ENCODE measurements at regions not wholly inside any gene's neighbourhood (a gene's known extent, or its start where the extent isn't known, plus 50 kb on each side); places are given as distances from the start of the nearest gene placed in this dataset.

GRCh38 chr4:147039976-147040575 lies 94.4 kb upstream of the TTC29 start:
- no peak overlapping the region for H3K27ac Mint-ChIP-seq (ENCODE audit: unreplicated experiment)
- no peak for TF ChIP-seq CTCF (IDR thresholded peaks at IDR 0.05; ENCODE audit: unreplicated experiment)

DNA sequence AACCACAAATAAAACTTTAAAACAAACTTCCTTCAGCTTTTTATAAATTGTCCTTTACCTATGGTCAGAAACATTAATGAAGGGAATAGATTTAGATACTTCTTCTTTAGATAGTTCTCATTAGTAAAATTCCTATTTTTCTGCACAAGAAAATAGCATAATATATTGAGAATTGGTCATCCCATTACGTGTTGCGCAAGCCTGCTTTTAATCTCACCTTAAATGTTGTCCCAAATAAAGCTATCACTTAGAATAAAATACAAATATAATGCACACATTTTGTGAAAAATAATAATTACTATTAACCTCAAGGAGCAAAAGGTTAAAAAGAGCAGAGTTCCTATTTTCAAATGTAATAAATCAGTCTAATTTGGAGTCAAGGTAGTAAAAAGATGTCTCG lies 95.2 kb upstream of the TTC29 start:
- no peak for DNase-seq (ENCODE audit: low spot score)
- no peaks in the 10 kb centered on the region for H3K36me3 Mint-ChIP-seq (ENCODE audit: low read depth, unreplicated experiment)
- no peak overlapping the region for H3K4me3 Mint-ChIP-seq (ENCODE audit: unreplicated experiment)
- no peaks in the 10 kb centered on the region for H3K27me3 Mint-ChIP-seq (ENCODE audit: unreplicated experiment)
- TF ChIP-seq CTCF (IDR thresholded peaks at IDR 0.05; ENCODE audit: unreplicated experiment): no peak
- H3K9me3 Mint-ChIP-seq (ENCODE audit: unreplicated experiment): no peaks in the 10 kb centered on the region
- H3K4me1 Mint-ChIP-seq (ENCODE audit: unreplicated experiment): no peaks in the 10 kb centered on the region
- H3K27ac Mint-ChIP-seq (ENCODE audit: unreplicated experiment): no peak overlapping the region

More at GRCh38 chr4:147039976-147040575, 94.4 kb upstream of the TTC29 start:
- H3K9me3 Mint-ChIP-seq (ENCODE audit: unreplicated experiment): no peaks in the 10 kb centered on the region
- no peak for DNase-seq (ENCODE audit: low spot score)
- no peaks in the 10 kb centered on the region for H3K36me3 Mint-ChIP-seq (ENCODE audit: low read depth, unreplicated experiment)
- H3K4me1 Mint-ChIP-seq (ENCODE audit: unreplicated experiment): no peaks in the 10 kb centered on the region
- no peaks in the 10 kb centered on the region for H3K27me3 Mint-ChIP-seq (ENCODE audit: unreplicated experiment)
- H3K4me3 Mint-ChIP-seq (ENCODE audit: unreplicated experiment): no peak overlapping the region

DNA sequence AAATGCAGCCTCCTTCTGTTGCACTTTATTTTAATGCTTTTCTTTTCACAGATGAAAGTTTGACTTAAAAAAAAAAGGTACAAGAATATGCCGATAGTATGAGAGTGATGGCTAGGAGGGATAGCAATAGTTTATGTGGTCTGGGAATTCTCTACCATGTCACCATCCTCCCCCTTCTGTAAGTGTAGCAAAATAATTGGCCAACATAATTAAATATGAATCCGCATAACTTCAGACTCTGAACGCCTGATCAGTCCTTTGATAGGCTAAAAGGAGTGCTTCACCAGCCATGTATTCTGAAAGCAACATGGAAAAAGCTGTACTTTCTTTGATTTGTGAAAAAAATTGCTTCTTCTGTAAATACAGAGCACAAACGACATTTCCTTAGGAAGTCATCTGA lies 95.7 kb upstream of the TTC29 start:
- no peaks in the 10 kb centered on the region for H3K4me1 Mint-ChIP-seq (ENCODE audit: unreplicated experiment)
- no peak overlapping the region for H3K4me3 Mint-ChIP-seq (ENCODE audit: unreplicated experiment)
- H3K9me3 Mint-ChIP-seq (ENCODE audit: unreplicated experiment): no peaks in the 10 kb centered on the region
- no peak overlapping the region for H3K27ac Mint-ChIP-seq (ENCODE audit: unreplicated experiment)
- no peaks in the 10 kb centered on the region for H3K36me3 Mint-ChIP-seq (ENCODE audit: low read depth, unreplicated experiment)
- DNase-seq (ENCODE audit: low spot score): no peak
- H3K27me3 Mint-ChIP-seq (ENCODE audit: unreplicated experiment): no peaks in the 10 kb centered on the region
- TF ChIP-seq CTCF (IDR thresholded peaks at IDR 0.05; ENCODE audit: unreplicated experiment): no peak

DNA sequence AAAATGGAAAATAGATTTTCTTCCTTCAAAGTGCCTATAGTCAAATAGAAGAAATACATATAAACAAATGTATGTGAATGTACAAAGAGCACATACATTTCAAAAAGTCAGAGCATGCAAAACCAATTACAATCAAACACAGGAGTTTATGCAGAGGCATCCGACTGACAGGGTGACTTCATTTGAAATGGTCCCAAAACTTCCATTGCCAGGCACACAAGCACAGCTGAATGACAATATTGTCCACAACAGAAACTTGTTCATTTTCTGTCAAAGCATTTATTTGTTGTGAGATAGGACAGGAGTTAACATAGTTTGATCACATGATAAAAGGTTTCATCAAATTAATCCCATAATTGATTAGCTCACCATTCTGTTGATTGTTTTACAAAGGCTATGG lies 96.4 kb upstream of the TTC29 start:
- no peak overlapping the region for H3K27ac Mint-ChIP-seq (ENCODE audit: unreplicated experiment)
- TF ChIP-seq CTCF (IDR thresholded peaks at IDR 0.05; ENCODE audit: unreplicated experiment): no peak

DNA sequence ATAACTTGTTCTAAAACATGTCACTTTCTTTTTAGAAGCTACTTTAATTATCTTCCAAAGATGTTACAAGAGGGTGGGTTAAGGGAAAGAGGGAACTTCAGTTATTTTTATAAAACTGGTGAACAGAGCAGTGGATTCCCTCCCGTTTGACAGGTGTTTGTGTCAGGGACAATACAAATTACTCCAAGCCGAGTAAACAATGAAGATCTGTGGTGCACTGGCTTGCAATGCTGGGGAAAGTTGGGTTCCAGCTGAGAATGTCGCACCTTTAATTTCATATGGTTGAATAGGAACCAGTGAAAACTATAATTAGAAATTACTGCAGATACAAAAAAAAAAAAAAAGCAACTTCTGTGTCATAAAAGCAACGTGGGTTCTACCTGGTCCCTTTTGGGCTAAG lies 98.6 kb upstream of the TTC29 start:
- no peak for TF ChIP-seq CTCF (IDR thresholded peaks at IDR 0.05; ENCODE audit: unreplicated experiment)
- no peak for DNase-seq (ENCODE audit: low spot score)
- no peaks in the 10 kb centered on the region for H3K36me3 Mint-ChIP-seq (ENCODE audit: low read depth, unreplicated experiment)
- H3K27ac Mint-ChIP-seq (ENCODE audit: unreplicated experiment): no peak overlapping the region
- H3K4me3 Mint-ChIP-seq (ENCODE audit: unreplicated experiment): no peak overlapping the region
- H3K9me3 Mint-ChIP-seq (ENCODE audit: unreplicated experiment): no peaks in the 10 kb centered on the region
- H3K27me3 Mint-ChIP-seq (ENCODE audit: unreplicated experiment): no peaks in the 10 kb centered on the region
- no peaks in the 10 kb centered on the region for H3K4me1 Mint-ChIP-seq (ENCODE audit: unreplicated experiment)

More for the DNA sequence above, 96.4 kb upstream of the TTC29 start:
- no peaks in the 10 kb centered on the region for H3K4me1 Mint-ChIP-seq (ENCODE audit: unreplicated experiment)
- no peak for DNase-seq (ENCODE audit: low spot score)
- H3K27me3 Mint-ChIP-seq (ENCODE audit: unreplicated experiment): no peaks in the 10 kb centered on the region
- H3K9me3 Mint-ChIP-seq (ENCODE audit: unreplicated experiment): no peaks in the 10 kb centered on the region
- H3K36me3 Mint-ChIP-seq (ENCODE audit: low read depth, unreplicated experiment): no peaks in the 10 kb centered on the region
- no peak overlapping the region for H3K4me3 Mint-ChIP-seq (ENCODE audit: unreplicated experiment)

Data from endothelial cell (in vitro differentiated cells).